Pons (tissue), 1 donor: ENCODE measurements at regions not wholly inside any gene's neighbourhood (a gene's known extent, or its start where the extent isn't known, plus 50 kb on each side); places are given as distances from the start of the nearest gene placed in this dataset.
A peak's percentile ranks its signal among the peaks of the same experiment; 100 is the strongest.

Source experiments
- DNase-seq: peaks from one replicate; pipeline ENCODE4 v3.0.0-alpha.2; 2016; ENCODE audit warnings: low spot score

GRCh38 chr6:126091466-126091865, 105.1 kb downstream of the TRMT11 start:
- no peak for DNase-seq

DNA sequence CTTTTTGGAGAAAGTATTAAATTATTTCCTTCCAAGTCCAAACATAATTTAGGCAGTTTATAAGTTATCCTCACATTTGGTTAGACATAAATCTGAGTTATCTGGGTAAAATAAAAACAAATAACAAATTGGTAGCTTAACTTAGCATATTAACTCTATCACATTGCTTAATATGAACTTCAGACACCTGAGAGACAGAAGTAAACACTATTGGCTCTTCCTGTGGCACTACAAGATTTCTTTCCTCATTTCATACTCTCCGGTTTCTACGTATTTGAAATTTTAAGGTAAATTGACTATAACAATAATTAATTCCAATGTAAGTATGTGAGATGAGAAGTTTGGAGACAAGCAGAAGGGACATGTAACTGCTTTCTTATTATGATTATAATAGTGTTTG, 106.8 kb downstream of the TRMT11 start:
- no peak for DNase-seq

GRCh38 chr6:126094411-126094810, 108.1 kb downstream of the TRMT11 start:
- DNase-seq: peak; percentile 4

- DNase-seq: no peak
These were observed 114.0 kb downstream of the TRMT11 start for GRCh38 chr6:126100386-126100785.

- no peak for DNase-seq
These were observed 116.0 kb downstream of the TRMT11 start for GRCh38 chr6:126102358-126102757.

- DNase-seq: no peak
These were observed 117.7 kb downstream of the TRMT11 start for GRCh38 chr6:126103993-126104392.

DNA sequence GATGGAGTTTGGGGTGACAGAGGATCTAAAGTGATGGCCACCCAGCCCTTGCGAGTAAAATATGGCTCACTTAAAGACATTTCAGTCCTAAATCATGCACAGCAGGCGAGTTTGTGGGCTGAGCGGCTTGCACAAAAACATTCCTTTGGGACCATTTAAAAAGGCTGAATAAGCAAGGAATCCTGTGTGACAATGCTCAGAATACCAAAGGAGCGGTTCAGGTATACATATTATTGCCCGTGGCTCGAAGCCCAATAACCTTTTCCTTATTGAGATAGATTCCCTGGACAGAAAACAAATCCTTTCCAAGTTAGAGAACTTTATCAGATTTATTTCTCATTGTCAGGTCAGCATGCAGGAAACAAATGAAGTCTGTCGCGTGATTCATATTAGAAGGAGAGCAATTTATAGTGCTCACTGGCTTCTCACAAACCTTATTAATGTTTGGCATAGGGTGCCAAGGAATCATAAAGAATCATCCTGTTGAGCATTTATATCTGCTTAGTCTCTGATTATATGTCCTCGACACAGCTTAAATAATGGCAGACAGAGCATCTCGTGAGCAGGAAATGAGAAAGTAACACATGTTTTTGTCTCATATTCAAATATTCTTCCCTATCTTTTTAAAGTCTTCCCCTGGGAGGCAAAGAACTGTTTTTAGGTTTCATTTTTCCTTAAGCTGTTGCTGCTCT, 121.3 kb downstream of the TRMT11 start:
- DNase-seq: no peak

DNA sequence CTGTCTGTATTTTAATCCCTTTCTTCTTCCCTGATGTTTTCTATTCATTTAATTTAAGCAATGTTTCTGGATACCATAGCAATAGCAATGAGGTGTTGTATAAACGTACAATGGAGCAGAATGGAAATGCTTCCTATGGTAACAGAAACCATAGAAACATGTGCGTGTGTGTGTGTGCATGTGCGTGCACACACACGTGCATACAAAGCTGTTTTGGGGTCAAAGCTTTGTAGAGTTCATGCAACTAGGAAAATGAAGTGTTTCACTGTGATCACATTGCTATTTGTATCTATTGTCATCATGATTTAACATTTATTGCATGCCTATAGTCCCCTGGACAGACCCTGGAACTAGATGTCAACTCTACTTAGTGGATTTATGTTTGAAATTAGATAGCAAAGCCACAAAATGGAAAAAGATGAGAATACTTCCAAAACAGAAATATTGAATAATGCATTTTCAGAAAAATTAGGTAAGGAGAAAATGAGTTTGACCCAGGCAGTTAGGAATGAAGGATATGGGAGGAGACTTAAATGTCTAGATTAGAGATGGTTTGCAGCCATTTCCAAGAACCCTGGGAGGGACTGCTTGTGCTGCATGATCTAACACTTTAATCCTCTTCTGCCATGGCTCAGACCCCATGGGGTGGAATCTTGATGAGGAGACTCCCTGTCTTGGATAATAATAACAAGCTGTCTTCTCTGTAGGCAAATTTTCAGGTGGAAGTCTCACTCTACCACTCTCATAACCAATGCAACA, 124.4 kb downstream of the TRMT11 start:
- no peak for DNase-seq

- no peak for DNase-seq
These were observed 125.0 kb downstream of the TRMT11 start for GRCh38 chr6:126111327-126111726.

DNA sequence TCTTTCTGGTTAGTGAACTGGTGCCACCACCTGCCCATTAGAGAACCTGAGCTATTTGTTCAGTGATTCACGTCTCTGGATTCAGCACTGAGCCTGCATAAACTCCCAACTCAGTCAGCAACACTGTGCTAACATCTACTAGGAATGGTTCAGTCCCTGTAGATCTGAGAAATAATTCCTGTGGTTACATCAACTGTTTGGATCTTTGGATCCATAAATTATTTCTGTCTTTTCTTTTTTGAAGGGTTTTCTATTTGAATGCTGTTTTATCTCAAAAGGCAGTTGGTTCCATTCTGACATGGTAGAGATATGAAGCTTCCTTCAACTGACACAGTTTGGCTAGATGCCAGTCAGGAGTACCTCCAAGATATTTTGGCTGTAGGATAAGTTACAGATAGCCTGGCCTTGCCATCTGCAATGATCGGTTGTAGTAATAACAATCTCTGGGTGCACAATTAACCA, 125.9 kb downstream of the TRMT11 start:
- no peak for DNase-seq

DNA sequence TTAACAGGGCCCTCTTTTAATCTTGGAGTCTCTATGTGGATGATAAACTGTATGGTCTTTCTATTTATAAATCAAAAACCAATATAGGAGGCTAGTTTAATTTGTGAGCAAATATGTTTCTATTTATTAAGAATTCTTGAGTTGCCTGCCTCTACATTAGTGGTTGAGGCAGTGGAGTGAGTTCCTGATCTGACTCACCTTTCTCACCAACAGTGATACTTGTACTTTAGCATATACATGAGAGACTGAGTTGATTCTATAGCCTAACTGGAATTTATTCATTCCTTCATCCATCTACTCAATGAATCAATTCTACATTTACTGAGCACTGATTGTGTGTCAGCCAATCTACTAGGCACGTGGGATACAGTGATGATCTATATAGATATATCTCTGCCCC, 126.9 kb downstream of the TRMT11 start:
- no peak for DNase-seq

DNA sequence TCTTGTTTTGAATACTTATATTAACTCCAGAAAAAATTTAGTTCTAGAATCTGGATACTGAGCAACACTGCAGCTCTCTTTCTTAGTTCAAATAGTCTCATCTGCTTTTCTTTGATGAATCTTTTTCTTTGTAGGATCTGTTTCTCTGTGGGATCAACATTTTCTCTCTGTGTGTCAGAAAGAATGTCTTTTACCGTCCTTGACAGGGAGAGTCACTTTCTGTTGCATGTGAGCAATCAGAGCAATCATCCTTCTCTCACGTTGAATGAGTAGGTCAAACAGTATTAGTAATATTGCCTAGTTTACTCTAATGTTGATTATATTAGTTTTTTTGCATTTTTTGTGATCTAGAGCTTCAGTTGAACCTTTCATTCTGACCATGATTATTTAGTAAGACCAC, 130.9 kb downstream of the TRMT11 start:
- DNase-seq: no peak

- no peak for DNase-seq
These were observed 131.9 kb downstream of the TRMT11 start for GRCh38 chr6:126118058-126118755.

DNA sequence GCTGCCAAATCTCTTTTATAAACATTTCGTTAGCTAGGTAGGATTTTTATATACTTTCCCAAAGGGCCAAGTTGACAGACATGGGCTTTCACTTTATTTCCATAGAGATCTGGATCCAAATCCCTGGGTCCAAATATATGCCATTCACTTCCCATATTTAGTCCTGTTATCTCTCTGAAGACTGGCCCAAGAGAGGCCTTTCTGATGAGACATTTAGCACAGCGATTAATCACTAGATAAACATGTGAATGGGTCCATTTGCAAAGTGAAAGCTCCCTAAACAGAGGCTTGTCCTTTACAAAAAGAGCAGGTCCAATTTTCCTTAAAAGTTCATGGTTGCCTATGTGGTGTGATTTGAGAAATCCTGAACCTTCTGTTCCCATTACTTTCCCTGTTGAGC, 132.6 kb downstream of the TRMT11 start:
- DNase-seq: no peak

GRCh38 chr6:126123226-126123625, 136.9 kb downstream of the TRMT11 start:
- no peak for DNase-seq

GRCh38 chr6:126127659-126128058, 141.3 kb downstream of the TRMT11 start:
- DNase-seq: no peak

DNA sequence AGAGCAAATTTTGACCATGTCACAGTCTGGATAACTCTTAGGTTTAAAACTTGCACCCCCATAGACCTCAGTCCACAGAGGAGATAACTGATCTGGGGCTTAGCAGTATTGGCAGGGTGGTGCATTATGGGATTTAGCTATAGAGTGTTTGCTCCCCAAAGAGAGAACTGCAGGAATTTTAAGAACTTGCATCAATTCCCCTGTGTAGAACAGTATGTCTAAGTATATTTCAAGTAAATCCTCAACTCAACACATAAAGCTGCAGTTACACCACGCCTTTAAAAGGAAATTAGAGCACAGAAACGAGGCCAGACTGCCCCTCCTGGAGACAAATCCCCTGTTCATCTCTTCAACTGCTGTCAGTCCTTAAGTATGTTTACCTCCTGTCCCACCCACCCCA, 144.9 kb downstream of the TRMT11 start:
- no peak for DNase-seq

- DNase-seq: no peak
These were observed 147.6 kb downstream of the TRMT11 start for GRCh38 chr6:126133984-126134383.

DNA sequence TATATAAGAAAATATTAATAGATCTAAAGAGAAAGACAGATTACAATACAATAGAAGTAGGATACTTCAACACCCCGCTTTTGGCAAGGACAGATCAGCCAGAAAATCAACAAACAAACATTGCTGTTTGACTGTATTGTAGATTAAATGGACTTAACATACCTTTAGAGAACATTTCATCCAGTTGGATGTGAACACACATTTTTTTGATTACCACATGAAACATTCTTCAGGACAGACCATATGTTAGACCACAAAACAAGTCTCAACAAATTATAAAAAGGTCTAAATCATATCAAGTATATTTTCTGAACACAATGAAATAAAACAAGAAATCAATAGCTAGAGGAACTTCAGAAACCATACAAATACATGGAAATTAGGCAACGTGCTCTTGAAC, 148.2 kb downstream of the TRMT11 start:
- DNase-seq: no peak

DNA sequence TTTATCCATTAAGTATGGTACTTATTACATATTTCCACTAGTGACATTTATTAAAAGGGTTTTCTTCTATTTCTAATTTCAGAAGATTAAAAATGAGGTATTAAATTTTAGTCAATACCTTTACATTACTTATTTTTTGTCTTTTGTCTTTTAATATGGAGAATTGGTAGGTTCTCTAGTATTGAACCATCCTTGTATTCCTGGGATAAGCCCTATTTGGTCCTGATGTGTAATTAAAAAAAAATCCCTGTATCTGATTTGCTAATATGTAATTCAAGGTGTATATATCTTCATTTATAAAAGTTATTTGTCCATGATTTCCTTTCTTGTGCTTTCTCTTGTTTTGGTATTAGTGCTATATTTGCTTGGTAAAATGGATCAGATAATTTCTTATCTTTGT, 153.7 kb downstream of the TRMT11 start:
- DNase-seq: no peak

DNA sequence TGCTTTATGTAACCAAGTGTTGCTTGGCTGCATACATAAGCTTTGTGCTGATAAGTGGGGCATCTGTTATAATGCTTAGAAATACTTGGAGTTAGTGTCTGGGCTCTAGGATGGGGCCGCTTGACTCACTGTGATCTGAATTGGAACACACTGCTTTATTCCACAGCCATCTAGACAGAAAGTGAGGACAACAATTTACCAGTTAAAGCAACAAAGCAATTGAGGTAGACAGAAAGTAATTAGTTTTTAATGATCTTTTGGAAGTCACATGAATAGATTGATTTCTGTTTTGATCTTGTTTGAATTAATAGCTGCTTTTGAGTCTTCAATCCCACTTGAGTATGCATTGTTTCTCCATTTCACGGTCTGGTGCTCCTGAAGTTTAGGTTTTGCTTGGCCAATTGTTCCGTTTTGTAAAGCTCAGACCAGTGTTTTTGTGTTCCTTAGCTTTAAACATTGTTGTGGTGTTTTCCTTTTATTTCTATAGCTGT, 157.5 kb downstream of the TRMT11 start:
- DNase-seq: peak; percentile 25

DNA sequence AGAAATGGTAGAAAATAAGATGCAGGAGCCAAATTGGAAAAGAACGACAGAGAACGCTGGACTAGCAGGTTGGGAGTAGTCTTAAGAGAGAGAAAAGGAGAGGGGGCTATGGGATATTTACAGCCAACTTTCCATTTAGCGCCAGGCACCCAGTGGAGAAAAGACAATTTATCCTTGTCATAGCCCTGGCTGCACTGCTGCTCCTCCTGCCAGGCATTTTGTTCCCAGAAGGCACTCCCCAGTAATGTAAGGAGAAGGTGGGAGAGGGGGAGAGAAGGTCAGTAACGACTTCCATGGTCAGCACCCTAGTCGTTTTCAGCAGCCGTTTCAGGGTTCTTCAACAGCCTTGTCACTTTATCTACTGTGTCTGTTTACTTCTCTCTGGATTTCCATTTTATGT, 159.0 kb downstream of the TRMT11 start:
- DNase-seq: no peak

GRCh38 chr6:126147291-126147815, 161.0 kb downstream of the TRMT11 start:
- no peak for DNase-seq
